ENCODE measurements at regions not wholly inside any gene's neighbourhood (a gene's known extent, or its start where the extent isn't known, plus 50 kb on each side); places are given as distances from the start of the nearest gene placed in this dataset.
A peak's percentile ranks its signal among the peaks of the same experiment; 100 is the strongest.

GRCh38 chr16:74169687-74170376 lies 126.8 kb upstream of the PSMD7 start:
- DNase-seq (ENCODE audit: low read depth) = peak; percentile 15

- DNase-seq (ENCODE audit: low read depth) = no peak
Observed at GRCh38 chr16:74169066-74169465, 127.5 kb upstream of the PSMD7 start.

- no peak for DNase-seq (ENCODE audit: low read depth)
Observed at GRCh38 chr16:74168445-74168844, 128.2 kb upstream of the PSMD7 start.

- no peak for DNase-seq (ENCODE audit: low read depth)
Observed at GRCh38 chr16:74166456-74166855, 130.2 kb upstream of the PSMD7 start.

- no peak for DNase-seq (ENCODE audit: low read depth)
Observed at GRCh38 chr16:74165566-74166080, 131.0 kb upstream of the PSMD7 start.

- no peak for DNase-seq (ENCODE audit: low read depth)
Observed at GRCh38 chr16:74160759-74161158, 135.9 kb upstream of the PSMD7 start.

- no peak for DNase-seq (ENCODE audit: low read depth)
Observed at GRCh38 chr16:74153773-74154172, 142.8 kb upstream of the PSMD7 start.

- no peak for DNase-seq (ENCODE audit: low read depth)
Observed at GRCh38 chr16:74146643-74147042, 150.0 kb upstream of the PSMD7 start.

GRCh38 chr16:74143171-74143570 lies 153.4 kb upstream of the PSMD7 start:
- DNase-seq (ENCODE audit: low read depth) = no peak

GRCh38 chr16:74141015-74141414 lies 155.6 kb upstream of the PSMD7 start:
- DNase-seq (ENCODE audit: low read depth) = no peak

- no peak for DNase-seq (ENCODE audit: low read depth)
Observed at GRCh38 chr16:74140557-74140956, 156.1 kb upstream of the PSMD7 start.

- DNase-seq (ENCODE audit: low read depth) = no peak
Observed at GRCh38 chr16:74123826-74124225, 172.8 kb upstream of the PSMD7 start.

GRCh38 chr16:74123195-74123594 lies 173.4 kb upstream of the PSMD7 start:
- DNase-seq (ENCODE audit: low read depth) = no peak

GRCh38 chr16:74117798-74118197 lies 178.8 kb upstream of the PSMD7 start:
- no peak for DNase-seq (ENCODE audit: low read depth)

GRCh38 chr16:74113545-74113944 lies 183.1 kb upstream of the PSMD7 start:
- no peak for DNase-seq (ENCODE audit: low read depth)

- DNase-seq (ENCODE audit: low read depth) = no peak
Observed at GRCh38 chr16:74111456-74111982, 185.1 kb upstream of the PSMD7 start.

- no peak for DNase-seq (ENCODE audit: low read depth)
Observed at GRCh38 chr16:74107795-74108610, 188.6 kb upstream of the PSMD7 start.

GRCh38 chr16:74104022-74104421 lies 192.6 kb upstream of the PSMD7 start:
- DNase-seq (ENCODE audit: low read depth) = no peak

GRCh38 chr16:74101379-74102137 lies 195.1 kb upstream of the PSMD7 start:
- DNase-seq (ENCODE audit: low read depth) = no peak

- DNase-seq (ENCODE audit: low read depth) = no peak
Observed at GRCh38 chr16:74100395-74101326, 196.0 kb upstream of the PSMD7 start.

- DNase-seq (ENCODE audit: low read depth) = no peak
Observed at GRCh38 chr16:74099530-74099929, 197.1 kb upstream of the PSMD7 start.
